ENCODE measurements at regions not wholly inside any gene's neighbourhood (a gene's known extent, or its start where the extent isn't known, plus 50 kb on each side); places are given as distances from the start of the nearest gene placed in this dataset.

DNA sequence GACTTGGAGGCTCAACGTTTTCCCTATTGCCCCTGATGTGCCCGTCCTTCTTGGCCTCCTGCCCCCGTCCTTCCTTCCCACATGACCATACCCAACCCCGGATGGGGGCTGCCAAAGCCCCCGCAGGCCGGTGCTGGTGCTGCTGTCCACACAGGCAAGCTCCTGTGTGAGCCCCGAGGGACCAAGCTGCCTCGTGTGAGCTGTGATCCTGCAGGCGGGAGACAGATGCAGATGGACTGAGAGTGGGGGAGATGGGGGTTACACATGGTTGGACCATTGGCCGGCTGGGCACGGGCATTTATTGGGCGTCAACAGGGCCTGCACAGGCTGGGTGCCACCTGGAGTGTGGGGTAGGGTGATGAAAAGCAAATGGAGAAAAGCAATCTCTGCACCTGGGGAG is 313.2 kb upstream of the B3GAT1 start:
- DNase-seq (ENCODE audit: low read depth in 1 of 2, low spot score in 2 of 2) (no peak), FAIRE-seq (no peak)
- Histone ChIP-seq H3K36me3 (ENCODE audit: control insufficient read depth in 2 of 4, insufficient read depth in 4 of 4, low read length in 3 of 4) (no peaks in the 10 kb centered on the region), H3K14ac (ENCODE audit: insufficient read length) (no peak overlapping the region), H3K79me2 (ENCODE audit: control insufficient read depth in 1 of 2, insufficient read depth in 2 of 2, low read length in 2 of 2) (no peaks in the 10 kb centered on the region), H2BK15ac (ENCODE audit: low read length) (no peak overlapping the region), H3K4ac (replicated peaks; ENCODE audit: insufficient read length, low read depth, low read length) (no peak overlapping the region), H3K79me1 (ENCODE audit: low read depth, low read length) (no peaks in the 10 kb centered on the region), H3K4me1 (replicated peaks in 1 of 4; ENCODE audit: control insufficient read depth in 3 of 4, insufficient read depth in 4 of 4, low read length in 3 of 4) (peaks cover 5 to 12% (median 6%) of the 10 kb centered on the region in 4 experiments), H2AFZ (ENCODE audit: low read length) (no peak overlapping the region), H3K27ac (ENCODE audit: low read depth, low read length) (no peak overlapping the region; the same call in 1 of the 2 replicates), H3K56ac (replicated peaks; ENCODE audit: insufficient read length, low read depth, low read length) (no peak overlapping the region), H3K23ac (ENCODE audit: insufficient read length) (no peak overlapping the region), H3K4me2 (ENCODE audit: insufficient read depth in 1 of 2, low read depth in 2 of 2, low read length in 2 of 2) (no peak overlapping the region), H3K18ac (ENCODE audit: extremely low read depth, low read length) (no peak overlapping the region), H2BK20ac (ENCODE audit: low read length) (no peak overlapping the region), H2BK12ac (ENCODE audit: low read depth, low read length) (no peak overlapping the region), H4K91ac (replicated peaks; ENCODE audit: insufficient read length, low read length) (no peak overlapping the region), H2BK5ac (ENCODE audit: low read depth, low read length) (no peak overlapping the region), H3K9ac (replicated peaks in 1 of 4; ENCODE audit: extremely low read depth in 1 of 4, low read depth in 3 of 4, low read length in 3 of 4) (no peak overlapping the region), H2BK120ac (replicated peaks; ENCODE audit: low read depth, low read length) (no peak overlapping the region), H3K27me3 (replicated peaks in 1 of 4; ENCODE audit: control insufficient read depth in 3 of 4, extremely low read depth in 1 of 4, insufficient read depth in 3 of 4, low read length in 3 of 4) (no peaks in the 10 kb centered on the region), H4K5ac (ENCODE audit: insufficient read length, low read depth, low read length) (no peak overlapping the region), H3K23me2 (ENCODE audit: low read depth, low read length) (no peaks in the 10 kb centered on the region), H4K20me1 (replicated peaks in 1 of 2; ENCODE audit: control insufficient read depth in 1 of 2, insufficient read depth in 2 of 2, low read length in 2 of 2) (no peaks in the 10 kb centered on the region), H4K8ac (ENCODE audit: extremely low read depth, insufficient read depth, low read length) (no peak overlapping the region), H3K9me3 (ENCODE audit: insufficient read depth in 2 of 2, low read depth in 1 of 2, low read length in 1 of 2) (no peaks in the 10 kb centered on the region), H2AK5ac (ENCODE audit: low read depth, low read length) (no peak overlapping the region), H3K4me3 (ENCODE audit: extremely low read depth in 1 of 4, insufficient read depth in 2 of 4, low read depth in 3 of 4, low read length in 4 of 4) (no peak overlapping the region)
- ChIA-PET CTCF (ENCODE audit: partially characterized antibody) (interaction anchor here (0.7 to 3.5 kb wide), 20 partner anchors 10 to 168 kb away, joined by 3 to 28 read pairs (median 4); no protein-coding TSS in a partner anchor), POLR2A (ENCODE audit: partially characterized antibody) (no interaction called here)
- TF ChIP-seq ASH2L (IDR thresholded peaks at IDR 0.05; ENCODE audit: low read length) = no peak
- TF ChIP-seq GABPA (IDR thresholded peaks at IDR 0.05; ENCODE audit: borderline replicate concordance, insufficient read depth, low read length) = no peak
- no peak for TF ChIP-seq TBP (IDR thresholded peaks at IDR 0.05; ENCODE audit: low read depth, low read length)
- WGBS, 2 experiments (ENCODE audit: extremely low coverage in 1 of 2, insufficient coverage in 1 of 2, insufficient read length in 1 of 2, insufficient replicate concordance in 2 of 2, low coverage in 1 of 2, low lambda C conversion rate in 2 of 2, missing lambda C conversion rate in 1 of 2) = 92% methylated on average over 11 of the region's 12 CpGs; no CpG with 5 or more reads in 1 of the 2 experiments
